SK-N-SH (cell line): ENCODE measurements at regions not wholly inside any gene's neighbourhood (a gene's known extent, or its start where the extent isn't known, plus 50 kb on each side); places are given as distances from the start of the nearest gene placed in this dataset.
A peak's percentile ranks its signal among the peaks of the same experiment; 100 is the strongest.

Experiments used
- CTCF ChIA-PET: fragments of 300-600, 350-600 bp; formaldehyde crosslinking; extraction: SDS; loops from one replicate; lab custom pipeline; 2021; lab: Yijun Ruan, JAX
- POLR2A ChIA-PET: fragments of 350-600 bp; sonication (Branson Sonifier 250); formaldehyde crosslinking; extraction: SDS; loops from one replicate; lab custom pipeline; 2020; ENCODE audit warnings: antibody characterized with exemption, inconsistent platforms; lab: Yijun Ruan, JAX
- DNase-seq: peaks from one replicate; pipeline ENCODE4 v3.0.0; 2012
- H2AFZ ChIP-seq: fragments of 200-600 bp; sonication (generic); 2 replicates; pipeline ENCODE4 v1.8.1; 2016; ENCODE audit warnings: antibody characterized with exemption, mild to moderate bottlenecking, low read depth
- H3F3A ChIP-seq: fragments of 200-600 bp; sonication (generic); replicated peaks from 2 replicates; pipeline ENCODE3; 2016; ENCODE audit warnings: antibody characterized with exemption, mild to moderate bottlenecking; ENCODE audit not compliant: insufficient read depth
- H3K27ac ChIP-seq, 2 experiments: fragments of 200-500 bp in 1 of 2; fragments of 200-600 bp in 1 of 2; sonication (Bioruptor generic) in 1 of 2; sonication (generic), shearing (Covaris generic) in 1 of 2; 2 replicates each; pipeline versions ENCODE4 v1.5.1 to v1.6.1; 2014 to 2016; ENCODE audit warnings: low read depth in 2 of 2, inconsistent platforms in 1 of 2, low read length in 1 of 2, mild to moderate bottlenecking in 1 of 2, mixed read lengths in 1 of 2
- H3K27me3 ChIP-seq: fragments of 200-600 bp; sonication (generic), shearing (Covaris generic); 2 replicates; pipeline ENCODE4 v1.6.1; 2016; ENCODE audit warnings: mixed run types; ENCODE audit not compliant: insufficient read depth
- H3K36me3 ChIP-seq, 2 experiments: fragments of 200-500 bp in 1 of 2; fragments of 200-600 bp in 1 of 2; sonication (Bioruptor generic) in 1 of 2; sonication (generic) in 1 of 2; replicated peaks in 1 of 2; 2 replicates each; pipeline versions ENCODE3 to v1.5.1; 2014 to 2016; ENCODE audit warnings: low read length in 1 of 2, mild to moderate bottlenecking in 1 of 2; ENCODE audit not compliant: insufficient read depth in 2 of 2, control insufficient read depth in 1 of 2
- H3K4me1 ChIP-seq, 2 experiments: fragments of 200-500 bp in 1 of 2; fragments of 200-600 bp in 1 of 2; sonication (Bioruptor generic) in 1 of 2; sonication (generic), shearing (Covaris generic) in 1 of 2; 2 replicates each; pipeline versions ENCODE4 v1.5.1 to v1.6.1; 2014 to 2016; ENCODE audit warnings: low read depth in 1 of 2, low read length in 1 of 2, mixed run types in 1 of 2; ENCODE audit not compliant: insufficient read depth in 2 of 2, control insufficient read depth in 1 of 2
- H3K4me2 ChIP-seq: fragments of 200-600 bp; sonication (generic), shearing (Covaris generic); 2 replicates; pipeline ENCODE4 v1.6.1; 2017; ENCODE audit warnings: mixed run types
- H3K4me3 ChIP-seq, 2 experiments: fragments of 200-500 bp in 1 of 2; fragments of 200-600 bp in 1 of 2; sonication (Bioruptor generic) in 1 of 2; sonication (generic), shearing (Covaris generic) in 1 of 2; 2 replicates each; pipeline versions ENCODE4 v1.5.1 to v1.8.1; 2014 to 2016; ENCODE audit warnings: low read depth in 2 of 2, inconsistent platforms in 1 of 2, low read length in 1 of 2, mild to moderate bottlenecking in 1 of 2, mixed read lengths in 1 of 2, moderate library complexity in 1 of 2
- H3K79me2 ChIP-seq: fragments of 200-600 bp; sonication (generic); 2 replicates; pipeline ENCODE4 v1.8.1; 2017; ENCODE audit warnings: mild to moderate bottlenecking; ENCODE audit not compliant: insufficient read depth
- H3K9ac ChIP-seq: fragments of 200-600 bp; sonication (generic); 2 replicates; pipeline ENCODE4 v1.6.1; 2017; ENCODE audit warnings: mixed run types
- H3K9me2 ChIP-seq: fragments of 200-600 bp; sonication (generic); 2 replicates; pipeline ENCODE4 v1.6.1; 2017; ENCODE audit warnings: mixed run types
- H3K9me3 ChIP-seq: fragments of 200-600 bp; sonication (generic); 2 replicates; pipeline ENCODE4 v1.6.1; 2017; ENCODE audit warnings: mixed run types, mild to moderate bottlenecking, moderate library complexity
- H4K20me1 ChIP-seq: fragments of 200-600 bp; sonication (generic); 2 replicates; pipeline ENCODE4 v1.6.1; 2017; ENCODE audit warnings: mild to moderate bottlenecking, mixed run types; ENCODE audit not compliant: insufficient read depth
- EP300 ChIP-seq, 2 experiments: IDR thresholded peaks; 2 replicates each; pipeline versions ENCODE4 v1.4.0 to v1.6.1; 2012; ENCODE audit warnings: borderline replicate concordance in 1 of 2, low read depth in 1 of 2, low read length in 1 of 2
- FOSL2 ChIP-seq: IDR thresholded peaks from 2 replicates; pipeline ENCODE4 v1.4.0; 2012; ENCODE audit warnings: low read depth, mild to moderate bottlenecking, moderate library complexity, borderline replicate concordance
- FOXJ3 ChIP-seq: sonication (generic); formaldehyde crosslinking; IDR thresholded peaks from 2 replicates; pipeline ENCODE4 v1.5.1; 2020; ENCODE audit warnings: mild to moderate bottlenecking, missing genetic modification reagents
- FOXM1 ChIP-seq: IDR thresholded peaks from 2 replicates; pipeline ENCODE4 v1.4.0; 2012; ENCODE audit warnings: low read depth, mild to moderate bottlenecking
- GABPA ChIP-seq: IDR thresholded peaks from 2 replicates; pipeline ENCODE4 v1.4.0; 2012; ENCODE audit warnings: low read depth, mild to moderate bottlenecking
- JUND ChIP-seq: IDR thresholded peaks from 2 replicates; pipeline ENCODE4 v1.4.0; 2012
- MEF2A ChIP-seq: IDR thresholded peaks from 2 replicates; pipeline ENCODE4 v1.4.0; 2012; ENCODE audit warnings: low read depth, borderline replicate concordance
- NFIC ChIP-seq: IDR thresholded peaks from 2 replicates; pipeline ENCODE4 v1.4.0; 2012; ENCODE audit warnings: borderline replicate concordance
- NRF1 ChIP-seq: IDR thresholded peaks from 2 replicates; pipeline ENCODE4 v1.6.1; 2012; ENCODE audit warnings: low read depth, mild to moderate bottlenecking, low read length
- POLR2AphosphoS5 ChIP-seq: IDR thresholded peaks from 2 replicates; pipeline ENCODE4 v1.6.1; 2012; ENCODE audit warnings: low read depth, low read length
- RAD21 ChIP-seq: IDR thresholded peaks from 2 replicates; pipeline ENCODE4 v1.6.1; 2012; ENCODE audit warnings: mild to moderate bottlenecking, low read length
- RFX5 ChIP-seq: IDR thresholded peaks from 2 replicates; pipeline ENCODE4 v1.6.1; 2012; ENCODE audit warnings: mild to moderate bottlenecking, improper control_type of control experiment, low read length
- RXRA ChIP-seq: IDR thresholded peaks from 2 replicates; pipeline ENCODE4 v1.4.0; 2012; ENCODE audit warnings: low read depth, mild to moderate bottlenecking, borderline replicate concordance
- TCF12 ChIP-seq: IDR thresholded peaks from 2 replicates; pipeline ENCODE4 v1.4.0; 2012
- TEAD4 ChIP-seq: IDR thresholded peaks from 2 replicates; pipeline ENCODE4 v1.4.0; 2012; ENCODE audit warnings: mild to moderate bottlenecking, borderline replicate concordance; ENCODE audit not compliant: insufficient read depth
- YY1 ChIP-seq: IDR thresholded peaks from 2 replicates; pipeline ENCODE4 v1.4.0; 2012; ENCODE audit warnings: low read depth, mild to moderate bottlenecking
- WGBS: methylation state at CpG from one replicate; pipeline ENCODE4 v1.1.6; 2017; ENCODE audit warnings: low lambda C conversion rate; 5-methylcytosine and 5-hydroxymethylcytosine counted together
- TF ChIP-seq, protein P1 (sequence below): IDR thresholded peaks from 2 replicates; pipeline ENCODE4 v1.6.1; 2012; ENCODE audit warnings: mild to moderate bottlenecking, low read depth, low read length, moderate library complexity
- TF ChIP-seq, protein P2 (sequence below): IDR thresholded peaks from 2 replicates; pipeline ENCODE4 v1.4.0; 2012; ENCODE audit warnings: low read depth, borderline replicate concordance
- TF ChIP-seq, protein P3 (sequence below): IDR thresholded peaks from 2 replicates; pipeline ENCODE4 v1.4.0; 2012; ENCODE audit warnings: low read depth, borderline replicate concordance
- TF ChIP-seq, protein P4 (sequence below): fragments of 150-350 bp; IDR thresholded peaks from 2 replicates; pipeline ENCODE4 v1.6.1; 2016; ENCODE audit warnings: mild to moderate bottlenecking, low read depth, low read length
- TF ChIP-seq, protein P5 (sequence below): IDR thresholded peaks from 2 replicates; pipeline ENCODE4; 2012
- TF ChIP-seq, protein P6 (sequence below): IDR thresholded peaks from 2 replicates; pipeline ENCODE4 v1.4.0; 2012; ENCODE audit warnings: low read depth

DNA sequence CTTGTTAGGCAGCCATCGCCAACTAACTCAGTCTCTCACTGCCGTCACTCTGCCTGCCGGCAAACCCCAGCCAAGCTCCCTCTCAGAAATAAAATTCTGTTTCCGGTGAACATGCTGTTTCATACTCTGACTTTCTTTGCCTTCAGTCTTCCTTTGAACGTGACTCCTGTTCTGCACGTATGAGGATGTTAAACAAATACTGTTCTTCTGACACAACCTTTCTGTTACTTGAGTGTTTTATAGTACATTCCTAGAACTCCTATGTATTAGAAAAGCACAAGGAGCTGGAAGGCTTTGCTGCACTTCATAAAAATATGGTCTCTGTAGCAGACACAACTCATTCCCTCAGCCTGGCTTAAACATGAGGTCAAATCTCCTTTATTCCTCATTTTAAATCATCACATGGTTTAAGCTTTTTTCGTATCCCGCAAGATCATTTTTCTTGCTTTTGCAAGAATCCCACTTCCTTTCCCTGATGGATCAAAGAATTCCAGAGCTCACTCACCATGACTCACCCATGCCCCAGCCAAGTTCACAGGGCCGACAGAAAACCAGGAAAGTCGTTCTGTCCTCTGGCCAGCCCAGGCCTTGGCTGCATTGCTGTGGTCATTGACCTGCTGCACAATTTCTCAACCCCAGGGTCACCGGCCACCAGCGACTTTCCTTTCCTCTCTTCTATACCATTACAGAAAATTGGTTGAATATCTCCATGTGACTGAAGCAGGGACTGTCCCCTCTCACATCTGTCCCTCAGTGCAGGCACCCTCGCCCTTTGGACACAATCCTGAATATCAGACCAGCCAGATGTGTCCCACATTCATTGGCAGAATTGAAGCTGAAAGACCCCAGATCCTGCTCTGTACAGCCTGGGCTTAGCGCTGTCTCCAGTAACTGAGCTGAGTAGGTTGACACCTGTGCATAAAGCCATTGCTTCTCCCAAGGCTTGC, 183.1 kb upstream of the ARL4C start:
- no peaks in the 10 kb centered on the region for H3K27me3 ChIP-seq
- H3K4me1 ChIP-seq: peaks cover 2 to 34% of the 10 kb centered on the region in 2 experiments
- peak overlapping the region; percentile 22; the same call in 1 of the 2 replicates for H2AFZ ChIP-seq
- H4K20me1 ChIP-seq: no peaks in the 10 kb centered on the region
- ChIA-PET CTCF (interaction anchor here (1.1 to 1.2 kb wide), 2 partner anchors 11 to 23 kb away, joined by 3 to 5 read pairs; no protein-coding TSS in a partner anchor), POLR2A (no interaction called here)
- peaks cover 45% of the 10 kb centered on the region for H3F3A ChIP-seq
- no peaks in the 10 kb centered on the region for H3K79me2 ChIP-seq
- no peaks in the 10 kb centered on the region for H3K9me2 ChIP-seq
- DNase-seq: no peak
- H3K4me2 ChIP-seq: peak overlapping the region; percentile 73
- H3K4me3 ChIP-seq: peak overlapping the region in 1 of 2 experiments; percentile 26; a peak in 1 of 4 replicates
- peak overlapping the region; percentile 80 to 94 for H3K27ac ChIP-seq
- no peaks in the 10 kb centered on the region for H3K9me3 ChIP-seq
- H3K36me3 ChIP-seq: no peaks in the 10 kb centered on the region
- H3K9ac ChIP-seq: peak overlapping the region; percentile 59
- 36% methylated on average over 14 of the region's 14 CpGs for WGBS
- TF ChIP-seq GABPA: peak; percentile 22; the same call in 1 of the 2 replicates
- peak; percentile 99 for TF ChIP-seq NFIC
- peak; percentile 98 for TF ChIP-seq RXRA
- TF ChIP-seq YY1: 0 out of 2 replicates have a peak, but pooled peaks have one; percentile 54
- peak; percentile 96 for TF ChIP-seq TCF12
- TF ChIP-seq, protein P1, sequence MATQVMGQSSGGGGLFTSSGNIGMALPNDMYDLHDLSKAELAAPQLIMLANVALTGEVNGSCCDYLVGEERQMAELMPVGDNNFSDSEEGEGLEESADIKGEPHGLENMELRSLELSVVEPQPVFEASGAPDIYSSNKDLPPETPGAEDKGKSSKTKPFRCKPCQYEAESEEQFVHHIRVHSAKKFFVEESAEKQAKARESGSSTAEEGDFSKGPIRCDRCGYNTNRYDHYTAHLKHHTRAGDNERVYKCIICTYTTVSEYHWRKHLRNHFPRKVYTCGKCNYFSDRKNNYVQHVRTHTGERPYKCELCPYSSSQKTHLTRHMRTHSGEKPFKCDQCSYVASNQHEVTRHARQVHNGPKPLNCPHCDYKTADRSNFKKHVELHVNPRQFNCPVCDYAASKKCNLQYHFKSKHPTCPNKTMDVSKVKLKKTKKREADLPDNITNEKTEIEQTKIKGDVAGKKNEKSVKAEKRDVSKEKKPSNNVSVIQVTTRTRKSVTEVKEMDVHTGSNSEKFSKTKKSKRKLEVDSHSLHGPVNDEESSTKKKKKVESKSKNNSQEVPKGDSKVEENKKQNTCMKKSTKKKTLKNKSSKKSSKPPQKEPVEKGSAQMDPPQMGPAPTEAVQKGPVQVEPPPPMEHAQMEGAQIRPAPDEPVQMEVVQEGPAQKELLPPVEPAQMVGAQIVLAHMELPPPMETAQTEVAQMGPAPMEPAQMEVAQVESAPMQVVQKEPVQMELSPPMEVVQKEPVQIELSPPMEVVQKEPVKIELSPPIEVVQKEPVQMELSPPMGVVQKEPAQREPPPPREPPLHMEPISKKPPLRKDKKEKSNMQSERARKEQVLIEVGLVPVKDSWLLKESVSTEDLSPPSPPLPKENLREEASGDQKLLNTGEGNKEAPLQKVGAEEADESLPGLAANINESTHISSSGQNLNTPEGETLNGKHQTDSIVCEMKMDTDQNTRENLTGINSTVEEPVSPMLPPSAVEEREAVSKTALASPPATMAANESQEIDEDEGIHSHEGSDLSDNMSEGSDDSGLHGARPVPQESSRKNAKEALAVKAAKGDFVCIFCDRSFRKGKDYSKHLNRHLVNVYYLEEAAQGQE: peak; percentile 81; the same call in 1 of the 2 replicates
- TF ChIP-seq, protein P2, sequence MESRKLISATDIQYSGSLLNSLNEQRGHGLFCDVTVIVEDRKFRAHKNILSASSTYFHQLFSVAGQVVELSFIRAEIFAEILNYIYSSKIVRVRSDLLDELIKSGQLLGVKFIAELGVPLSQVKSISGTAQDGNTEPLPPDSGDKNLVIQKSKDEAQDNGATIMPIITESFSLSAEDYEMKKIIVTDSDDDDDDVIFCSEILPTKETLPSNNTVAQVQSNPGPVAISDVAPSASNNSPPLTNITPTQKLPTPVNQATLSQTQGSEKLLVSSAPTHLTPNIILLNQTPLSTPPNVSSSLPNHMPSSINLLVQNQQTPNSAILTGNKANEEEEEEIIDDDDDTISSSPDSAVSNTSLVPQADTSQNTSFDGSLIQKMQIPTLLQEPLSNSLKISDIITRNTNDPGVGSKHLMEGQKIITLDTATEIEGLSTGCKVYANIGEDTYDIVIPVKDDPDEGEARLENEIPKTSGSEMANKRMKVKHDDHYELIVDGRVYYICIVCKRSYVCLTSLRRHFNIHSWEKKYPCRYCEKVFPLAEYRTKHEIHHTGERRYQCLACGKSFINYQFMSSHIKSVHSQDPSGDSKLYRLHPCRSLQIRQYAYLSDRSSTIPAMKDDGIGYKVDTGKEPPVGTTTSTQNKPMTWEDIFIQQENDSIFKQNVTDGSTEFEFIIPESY: peak; percentile 86
- TF ChIP-seq, protein P3, sequence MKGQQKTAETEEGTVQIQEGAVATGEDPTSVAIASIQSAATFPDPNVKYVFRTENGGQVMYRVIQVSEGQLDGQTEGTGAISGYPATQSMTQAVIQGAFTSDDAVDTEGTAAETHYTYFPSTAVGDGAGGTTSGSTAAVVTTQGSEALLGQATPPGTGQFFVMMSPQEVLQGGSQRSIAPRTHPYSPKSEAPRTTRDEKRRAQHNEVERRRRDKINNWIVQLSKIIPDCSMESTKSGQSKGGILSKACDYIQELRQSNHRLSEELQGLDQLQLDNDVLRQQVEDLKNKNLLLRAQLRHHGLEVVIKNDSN: 0 out of 2 replicates have a peak, but pooled peaks have one; percentile 55
- no peak for TF ChIP-seq RFX5
- no peak for TF ChIP-seq RAD21
- TF ChIP-seq FOXM1: peak; percentile 93
- TF ChIP-seq POLR2AphosphoS5: peak; percentile 76; the same call in 1 of the 2 replicates
- TF ChIP-seq FOXJ3 (CRISPR knock-in tag): no peak
- TF ChIP-seq, protein P4, sequence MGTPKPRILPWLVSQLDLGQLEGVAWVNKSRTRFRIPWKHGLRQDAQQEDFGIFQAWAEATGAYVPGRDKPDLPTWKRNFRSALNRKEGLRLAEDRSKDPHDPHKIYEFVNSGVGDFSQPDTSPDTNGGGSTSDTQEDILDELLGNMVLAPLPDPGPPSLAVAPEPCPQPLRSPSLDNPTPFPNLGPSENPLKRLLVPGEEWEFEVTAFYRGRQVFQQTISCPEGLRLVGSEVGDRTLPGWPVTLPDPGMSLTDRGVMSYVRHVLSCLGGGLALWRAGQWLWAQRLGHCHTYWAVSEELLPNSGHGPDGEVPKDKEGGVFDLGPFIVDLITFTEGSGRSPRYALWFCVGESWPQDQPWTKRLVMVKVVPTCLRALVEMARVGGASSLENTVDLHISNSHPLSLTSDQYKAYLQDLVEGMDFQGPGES: no peak
- TF ChIP-seq, protein P5, sequence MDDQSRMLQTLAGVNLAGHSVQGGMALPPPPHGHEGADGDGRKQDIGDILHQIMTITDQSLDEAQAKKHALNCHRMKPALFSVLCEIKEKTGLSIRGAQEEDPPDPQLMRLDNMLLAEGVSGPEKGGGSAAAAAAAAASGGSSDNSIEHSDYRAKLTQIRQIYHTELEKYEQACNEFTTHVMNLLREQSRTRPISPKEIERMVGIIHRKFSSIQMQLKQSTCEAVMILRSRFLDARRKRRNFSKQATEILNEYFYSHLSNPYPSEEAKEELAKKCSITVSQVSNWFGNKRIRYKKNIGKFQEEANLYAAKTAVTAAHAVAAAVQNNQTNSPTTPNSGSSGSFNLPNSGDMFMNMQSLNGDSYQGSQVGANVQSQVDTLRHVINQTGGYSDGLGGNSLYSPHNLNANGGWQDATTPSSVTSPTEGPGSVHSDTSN: peak; percentile 94
- TF ChIP-seq NRF1: no peak
- TF ChIP-seq EP300 (IDR thresholded peaks at IDR 0.05; ENCODE audit: borderline replicate concordance in 1 of 2, low read depth in 1 of 2, low read length in 1 of 2): peak in 1 of 2 experiments; percentile 98; a peak in 2 of 4 replicates
- peak; percentile 97 for TF ChIP-seq TEAD4
- TF ChIP-seq, protein P6, sequence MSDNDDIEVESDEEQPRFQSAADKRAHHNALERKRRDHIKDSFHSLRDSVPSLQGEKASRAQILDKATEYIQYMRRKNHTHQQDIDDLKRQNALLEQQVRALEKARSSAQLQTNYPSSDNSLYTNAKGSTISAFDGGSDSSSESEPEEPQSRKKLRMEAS: peak; percentile 92
- peak; percentile 99 for TF ChIP-seq JUND
- peak; percentile 99 for TF ChIP-seq FOSL2
- TF ChIP-seq MEF2A: peak; percentile 77
